OCI-LY1 (cell line): ENCODE measurements at regions not wholly inside any gene's neighbourhood (a gene's known extent, or its start where the extent isn't known, plus 50 kb on each side); places are given as distances from the start of the nearest gene placed in this dataset.
"Not testable (repeated sequence)": the region's sequence is repeated elsewhere in the genome, so short reads cannot be mapped to it uniquely, and the experiment has no call there.

Source experiments
- H2AFZ ChIP-seq: fragments of 200-600 bp; sonication (generic), shearing (Covaris generic); 2 replicates; pipeline ENCODE4 v1.6.0; 2014; ENCODE audit warnings: antibody characterized with exemption, mild to moderate bottlenecking, low read length
- H3F3A ChIP-seq: fragments of 200-600 bp; sonication (generic), shearing (Covaris generic); 2 replicates; pipeline ENCODE4 v1.6.0; 2014; ENCODE audit warnings: mild to moderate bottlenecking, antibody characterized with exemption, low read length, moderate library complexity; ENCODE audit not compliant: insufficient read depth
- H3K27ac ChIP-seq: fragments of 200-600 bp; sonication (generic); 2 replicates; pipeline ENCODE4 v1.5.1; 2014; ENCODE audit warnings: low read length, mixed run types, mild to moderate bottlenecking, low read depth; ENCODE audit not compliant: poor library complexity, severe bottlenecking
- H3K27me3 ChIP-seq: fragments of 200-600 bp; sonication (generic); 2 replicates; pipeline ENCODE4 v1.6.0; 2014; ENCODE audit warnings: antibody characterized with exemption, mild to moderate bottlenecking, low read length, moderate library complexity; ENCODE audit not compliant: insufficient read depth
- H3K36me3 ChIP-seq: fragments of 200-600 bp; sonication (generic); 2 replicates; pipeline ENCODE4 v1.6.1; 2014; ENCODE audit warnings: mild to moderate bottlenecking, antibody characterized with exemption, low read length, moderate library complexity, mixed read lengths; ENCODE audit not compliant: insufficient read depth
- H3K4me1 ChIP-seq: fragments of 200-600 bp; sonication (generic); 2 replicates; pipeline ENCODE4 v1.5.1; 2014; ENCODE audit warnings: mild to moderate bottlenecking, low read length, moderate library complexity; ENCODE audit not compliant: insufficient read depth, severe bottlenecking
- H3K4me2 ChIP-seq: fragments of 200-600 bp; sonication (generic), shearing (Covaris generic); 2 replicates; pipeline ENCODE4 v1.6.1; 2014; ENCODE audit warnings: low read length
- H3K4me3 ChIP-seq: fragments of 200-600 bp; sonication (generic); 2 replicates; pipeline ENCODE4 v1.5.1; 2014; ENCODE audit warnings: low read length, low read depth, mild to moderate bottlenecking, mixed read lengths; ENCODE audit not compliant: poor library complexity, severe bottlenecking
- H3K79me2 ChIP-seq: fragments of 200-600 bp; shearing (Covaris generic); 2 replicates; pipeline ENCODE4 v1.6.1; 2016; ENCODE audit warnings: mixed run types, low read length, mixed read lengths; ENCODE audit not compliant: insufficient read depth
- H3K9ac ChIP-seq: fragments of 200-600 bp; sonication (generic), shearing (Covaris generic); 2 replicates; pipeline ENCODE4 v1.6.1; 2014; ENCODE audit warnings: mild to moderate bottlenecking, low read length, mixed read lengths
- H3K9me2 ChIP-seq: fragments of 200-600 bp; sonication (generic), shearing (Covaris generic); 2 replicates; pipeline ENCODE4 v1.6.1; 2014; ENCODE audit warnings: low read depth, mild to moderate bottlenecking, low read length, mixed read lengths
- H3K9me3 ChIP-seq: fragments of 200-600 bp; shearing (Covaris generic); 2 replicates; pipeline ENCODE4 v1.6.1; 2014; ENCODE audit warnings: low read length, mixed read lengths
- H4K20me1 ChIP-seq: fragments of 200-600 bp; sonication (generic), shearing (Covaris generic); 2 replicates; pipeline ENCODE4 v1.6.0; 2016; ENCODE audit warnings: mild to moderate bottlenecking, low read length; ENCODE audit not compliant: insufficient read depth
- EZH2 ChIP-seq: fragments of 200-600 bp; sonication (generic), shearing (Covaris generic); IDR thresholded peaks from 2 replicates; pipeline ENCODE4 v1.8.0; 2017; ENCODE audit warnings: borderline replicate concordance, mixed run types, mild to moderate bottlenecking, antibody characterized with exemption, low read length, moderate library complexity, mixed read lengths
- TF ChIP-seq, protein P1 (sequence below): fragments of 200-600 bp; sonication (generic), shearing (Covaris generic); IDR thresholded peaks from 2 replicates; pipeline ENCODE4 v1.5.1; 2017; ENCODE audit warnings: mild to moderate bottlenecking, antibody characterized with exemption, low read length, moderate library complexity, mixed read lengths

- no peaks in the 10 kb centered on the region for H3K27me3 ChIP-seq
- no peaks in the 10 kb centered on the region for H3K4me1 ChIP-seq
- no peaks in the 10 kb centered on the region for H3K79me2 ChIP-seq
- TF ChIP-seq EZH2, result no peak
- TF ChIP-seq, protein P1, sequence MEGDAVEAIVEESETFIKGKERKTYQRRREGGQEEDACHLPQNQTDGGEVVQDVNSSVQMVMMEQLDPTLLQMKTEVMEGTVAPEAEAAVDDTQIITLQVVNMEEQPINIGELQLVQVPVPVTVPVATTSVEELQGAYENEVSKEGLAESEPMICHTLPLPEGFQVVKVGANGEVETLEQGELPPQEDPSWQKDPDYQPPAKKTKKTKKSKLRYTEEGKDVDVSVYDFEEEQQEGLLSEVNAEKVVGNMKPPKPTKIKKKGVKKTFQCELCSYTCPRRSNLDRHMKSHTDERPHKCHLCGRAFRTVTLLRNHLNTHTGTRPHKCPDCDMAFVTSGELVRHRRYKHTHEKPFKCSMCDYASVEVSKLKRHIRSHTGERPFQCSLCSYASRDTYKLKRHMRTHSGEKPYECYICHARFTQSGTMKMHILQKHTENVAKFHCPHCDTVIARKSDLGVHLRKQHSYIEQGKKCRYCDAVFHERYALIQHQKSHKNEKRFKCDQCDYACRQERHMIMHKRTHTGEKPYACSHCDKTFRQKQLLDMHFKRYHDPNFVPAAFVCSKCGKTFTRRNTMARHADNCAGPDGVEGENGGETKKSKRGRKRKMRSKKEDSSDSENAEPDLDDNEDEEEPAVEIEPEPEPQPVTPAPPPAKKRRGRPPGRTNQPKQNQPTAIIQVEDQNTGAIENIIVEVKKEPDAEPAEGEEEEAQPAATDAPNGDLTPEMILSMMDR, result no peak
- no peaks in the 10 kb centered on the region for H3F3A ChIP-seq
- no peaks in the 10 kb centered on the region for H3K36me3 ChIP-seq
- no peak overlapping the region for H3K4me2 ChIP-seq
- H2AFZ ChIP-seq, result no peak overlapping the region
- no peak overlapping the region for H3K27ac ChIP-seq
- H3K9ac ChIP-seq, result no peak overlapping the region
- no peaks in the 10 kb centered on the region for H4K20me1 ChIP-seq
- H3K4me3 ChIP-seq, result no peak overlapping the region
- H3K9me3 ChIP-seq, result no peaks in the 10 kb centered on the region
- no peaks in the 10 kb centered on the region for H3K9me2 ChIP-seq
Observed at GRCh38 chr16:59522826-59523225, 788.7 kb upstream of the GOT2 start.

DNA sequence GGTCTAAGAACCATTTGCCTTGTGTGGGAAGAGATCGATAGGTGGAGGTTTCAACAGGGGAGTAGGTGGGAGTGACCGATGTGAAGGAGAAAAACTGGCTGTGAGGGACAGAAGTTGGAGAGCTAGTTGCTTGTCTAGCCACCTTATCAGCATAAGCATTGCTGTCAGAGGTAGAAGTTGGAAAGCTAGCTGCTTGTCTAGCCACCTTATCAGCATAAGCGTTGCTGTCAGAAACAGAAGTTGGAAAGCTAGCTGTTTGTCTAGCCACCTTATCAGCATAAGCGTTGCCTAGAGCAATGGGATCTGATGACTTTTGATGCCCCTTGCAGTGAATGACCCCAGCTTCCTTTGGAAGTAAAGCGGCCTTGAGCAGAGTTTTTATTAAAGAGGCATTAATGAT, 784.6 kb upstream of the GOT2 start:
- not testable (repeated sequence) for H2AFZ ChIP-seq, H3K36me3 ChIP-seq, H3K4me3 ChIP-seq, H3K9me2 ChIP-seq, H4K20me1 ChIP-seq, H3K79me2 ChIP-seq, H3K9ac ChIP-seq, H3K4me1 ChIP-seq, H3K4me2 ChIP-seq, H3K27me3 ChIP-seq, H3F3A ChIP-seq, H3K9me3 ChIP-seq, H3K27ac ChIP-seq

DNA sequence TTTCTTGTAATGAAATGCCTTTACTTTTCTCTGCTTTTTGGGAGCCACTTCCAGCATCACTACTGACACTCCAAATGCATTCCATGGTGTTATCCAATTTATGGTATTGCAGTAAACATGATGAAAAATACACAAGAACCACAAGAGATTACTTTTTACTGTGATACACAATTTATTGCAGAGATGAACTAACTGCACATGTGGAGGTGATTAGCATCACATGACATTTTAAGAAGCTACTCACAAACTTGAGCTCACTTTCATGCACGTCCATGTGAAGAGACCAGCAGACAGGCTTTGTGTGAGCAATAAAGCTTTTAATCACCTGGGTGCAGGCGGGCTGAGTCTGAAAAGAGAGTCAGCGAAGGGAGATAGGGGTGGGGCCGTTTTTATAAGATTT, 780.5 kb upstream of the GOT2 start:
- no peak overlapping the region for H2AFZ ChIP-seq
- H3K27ac ChIP-seq, result no peak overlapping the region
- H3K27me3 ChIP-seq, result no peaks in the 10 kb centered on the region
- H4K20me1 ChIP-seq, result no peaks in the 10 kb centered on the region
- no peaks in the 10 kb centered on the region for H3K36me3 ChIP-seq
- no peak overlapping the region for H3K4me3 ChIP-seq
- H3K4me1 ChIP-seq, result no peaks in the 10 kb centered on the region
- no peaks in the 10 kb centered on the region for H3K9me3 ChIP-seq
- no peak overlapping the region for H3K9ac ChIP-seq
- no peaks in the 10 kb centered on the region for H3F3A ChIP-seq
- no peak overlapping the region for H3K4me2 ChIP-seq
- H3K79me2 ChIP-seq, result no peaks in the 10 kb centered on the region
- H3K9me2 ChIP-seq, result no peaks in the 10 kb centered on the region
- TF ChIP-seq, protein P1, result no peak
- TF ChIP-seq EZH2, result no peak

DNA sequence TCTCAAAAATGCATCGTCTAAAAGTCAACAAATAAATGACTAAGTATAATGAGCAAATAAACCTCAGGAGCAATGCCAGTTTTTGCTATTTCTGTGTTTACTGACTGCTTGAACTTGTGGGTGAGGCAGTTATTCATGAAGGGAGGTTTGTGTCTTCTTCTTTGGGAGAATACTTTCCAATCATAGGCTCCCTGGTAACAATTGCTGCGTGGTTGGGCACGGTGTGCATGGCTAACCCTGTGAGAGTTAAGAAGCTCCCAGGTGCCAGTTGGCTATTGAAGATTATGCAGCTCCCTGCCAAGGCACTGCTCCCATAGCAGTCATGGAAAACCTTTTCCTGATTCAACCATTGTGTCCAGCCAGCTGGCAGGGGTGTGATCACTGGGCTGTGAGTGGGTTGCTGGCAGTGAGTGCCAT, 775.9 kb upstream of the GOT2 start:
- Histone ChIP-seq H3K27me3 (no peaks in the 10 kb centered on the region), H4K20me1 (no peaks in the 10 kb centered on the region), H3K4me3 (no peak overlapping the region), H3K4me2 (no peak overlapping the region), H3K27ac (no peak overlapping the region), H3K36me3 (no peaks in the 10 kb centered on the region), H3K9ac (no peak overlapping the region), H3F3A (no peaks in the 10 kb centered on the region), H3K9me3 (no peaks in the 10 kb centered on the region), H2AFZ (no peak overlapping the region), H3K4me1 (no peaks in the 10 kb centered on the region), H3K79me2 (no peaks in the 10 kb centered on the region), H3K9me2 (no peaks in the 10 kb centered on the region)
- TF ChIP-seq EZH2, result no peak
- TF ChIP-seq, protein P1, result no peak
